ENCODE measurements at regions not wholly inside any gene's neighbourhood (a gene's known extent, or its start where the extent isn't known, plus 50 kb on each side); places are given as distances from the start of the nearest gene placed in this dataset.

- no peaks in the 10 kb centered on the region for H3K79me2 ChIP-seq (ENCODE audit: insufficient read depth, low read length)
- no peak overlapping the region for H2AFZ ChIP-seq (ENCODE audit: low read length)
- H3K4me1 ChIP-seq (ENCODE audit: insufficient read depth, low read length): no peaks in the 10 kb centered on the region
- H3K27ac ChIP-seq (ENCODE audit: low read depth, low read length): no peak overlapping the region
- no peak overlapping the region for H3K4me3 ChIP-seq (ENCODE audit: insufficient read depth, low read length)
- no peak overlapping the region for H3K4me2 ChIP-seq (ENCODE audit: insufficient read depth, low read length)
- TF ChIP-seq, protein P1, sequence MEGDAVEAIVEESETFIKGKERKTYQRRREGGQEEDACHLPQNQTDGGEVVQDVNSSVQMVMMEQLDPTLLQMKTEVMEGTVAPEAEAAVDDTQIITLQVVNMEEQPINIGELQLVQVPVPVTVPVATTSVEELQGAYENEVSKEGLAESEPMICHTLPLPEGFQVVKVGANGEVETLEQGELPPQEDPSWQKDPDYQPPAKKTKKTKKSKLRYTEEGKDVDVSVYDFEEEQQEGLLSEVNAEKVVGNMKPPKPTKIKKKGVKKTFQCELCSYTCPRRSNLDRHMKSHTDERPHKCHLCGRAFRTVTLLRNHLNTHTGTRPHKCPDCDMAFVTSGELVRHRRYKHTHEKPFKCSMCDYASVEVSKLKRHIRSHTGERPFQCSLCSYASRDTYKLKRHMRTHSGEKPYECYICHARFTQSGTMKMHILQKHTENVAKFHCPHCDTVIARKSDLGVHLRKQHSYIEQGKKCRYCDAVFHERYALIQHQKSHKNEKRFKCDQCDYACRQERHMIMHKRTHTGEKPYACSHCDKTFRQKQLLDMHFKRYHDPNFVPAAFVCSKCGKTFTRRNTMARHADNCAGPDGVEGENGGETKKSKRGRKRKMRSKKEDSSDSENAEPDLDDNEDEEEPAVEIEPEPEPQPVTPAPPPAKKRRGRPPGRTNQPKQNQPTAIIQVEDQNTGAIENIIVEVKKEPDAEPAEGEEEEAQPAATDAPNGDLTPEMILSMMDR (IDR thresholded peaks at IDR 0.05; ENCODE audit: extremely low read depth, low read depth, low read length): no peak
- DNase-seq (ENCODE audit: insufficient read length, low spot score, missing footprints): no peak
- H3K36me3 ChIP-seq (ENCODE audit: insufficient read depth, low read length): no peaks in the 10 kb centered on the region
- no peaks in the 10 kb centered on the region for H4K20me1 ChIP-seq (ENCODE audit: insufficient read depth, low read length)
- H3K27me3 ChIP-seq (ENCODE audit: insufficient read depth, low read length): no peaks in the 10 kb centered on the region
- no peaks in the 10 kb centered on the region for H3K9me3 ChIP-seq (ENCODE audit: low read depth, low read length)
These were observed 158.2 kb downstream of the AIPL1 start for GRCh38 chr17:6276711-6277110.

DNA sequence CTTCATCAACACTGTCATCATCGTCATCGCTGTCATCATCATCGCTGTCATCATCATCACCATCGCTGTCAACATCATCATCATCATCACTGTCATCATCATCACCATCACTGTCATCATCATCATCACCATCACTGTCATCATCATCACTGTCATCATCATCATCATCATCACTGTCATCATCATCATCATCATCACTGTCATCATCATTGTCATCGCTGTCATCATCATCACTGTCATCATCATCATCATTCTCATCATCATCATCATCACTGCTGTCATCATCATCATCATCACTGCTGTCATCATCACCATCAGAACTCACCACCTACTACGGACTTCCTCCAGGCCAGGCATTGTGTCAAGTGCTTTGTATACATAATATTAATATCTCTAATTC, 160.6 kb downstream of the AIPL1 start:
- DNase-seq (ENCODE audit: insufficient read length, low spot score, missing footprints): no peak
- Histone ChIP-seq H3K36me3 (ENCODE audit: insufficient read depth, low read length) (no peaks in the 10 kb centered on the region), H3K4me1 (ENCODE audit: insufficient read depth, low read length) (no peaks in the 10 kb centered on the region), H3K27ac (ENCODE audit: low read depth, low read length) (no peak overlapping the region), H3K27me3 (ENCODE audit: insufficient read depth, low read length) (no peaks in the 10 kb centered on the region), H3K4me3 (ENCODE audit: insufficient read depth, low read length) (no peak overlapping the region), H3K4me2 (ENCODE audit: insufficient read depth, low read length) (no peak overlapping the region), H3K79me2 (ENCODE audit: insufficient read depth, low read length) (no peaks in the 10 kb centered on the region), H3K9me3 (ENCODE audit: low read depth, low read length) (no peaks in the 10 kb centered on the region), H2AFZ (ENCODE audit: low read length) (no peak overlapping the region), H4K20me1 (ENCODE audit: insufficient read depth, low read length) (no peaks in the 10 kb centered on the region)
- TF ChIP-seq, protein P1 (IDR thresholded peaks at IDR 0.05; ENCODE audit: extremely low read depth, low read depth, low read length): no peak

DNA sequence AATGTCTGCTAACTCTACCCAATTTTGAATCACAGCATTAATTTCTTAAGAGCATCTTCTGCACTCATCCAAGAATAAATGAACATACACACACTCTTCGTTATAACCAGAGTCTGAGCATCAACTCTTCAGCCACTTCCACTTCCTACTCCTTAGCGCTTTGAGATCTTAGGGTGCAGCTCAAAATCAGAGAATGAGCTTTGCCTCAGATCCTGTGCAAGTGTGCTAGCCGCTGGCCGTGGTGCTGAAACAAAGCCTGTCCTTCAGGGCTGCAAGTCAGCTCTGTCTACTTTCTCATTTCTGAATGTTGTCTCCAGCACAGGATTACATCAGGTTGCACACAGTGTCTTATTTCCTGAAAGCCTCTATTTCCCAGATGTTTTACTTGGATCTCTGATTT, 165.4 kb downstream of the AIPL1 start:
- Histone ChIP-seq H3K36me3 (ENCODE audit: insufficient read depth, low read length) (no peaks in the 10 kb centered on the region), H4K20me1 (ENCODE audit: insufficient read depth, low read length) (no peaks in the 10 kb centered on the region), H3K4me3 (ENCODE audit: insufficient read depth, low read length) (no peak overlapping the region), H3K79me2 (ENCODE audit: insufficient read depth, low read length) (no peaks in the 10 kb centered on the region), H2AFZ (ENCODE audit: low read length) (no peak overlapping the region), H3K27me3 (ENCODE audit: insufficient read depth, low read length) (no peaks in the 10 kb centered on the region), H3K4me2 (ENCODE audit: insufficient read depth, low read length) (no peak overlapping the region), H3K4me1 (ENCODE audit: insufficient read depth, low read length) (no peaks in the 10 kb centered on the region), H3K27ac (ENCODE audit: low read depth, low read length) (no peak overlapping the region), H3K9me3 (ENCODE audit: low read depth, low read length) (no peaks in the 10 kb centered on the region)
- no peak for DNase-seq (ENCODE audit: insufficient read length, low spot score, missing footprints)
- TF ChIP-seq, protein P1 (IDR thresholded peaks at IDR 0.05; ENCODE audit: extremely low read depth, low read depth, low read length): no peak

- H3K9me3 ChIP-seq (ENCODE audit: low read depth, low read length): no peaks in the 10 kb centered on the region
- no peak overlapping the region for H2AFZ ChIP-seq (ENCODE audit: low read length)
- no peak overlapping the region for H3K27ac ChIP-seq (ENCODE audit: low read depth, low read length)
- no peaks in the 10 kb centered on the region for H3K79me2 ChIP-seq (ENCODE audit: insufficient read depth, low read length)
- H3K4me1 ChIP-seq (ENCODE audit: insufficient read depth, low read length): no peaks in the 10 kb centered on the region
- no peaks in the 10 kb centered on the region for H4K20me1 ChIP-seq (ENCODE audit: insufficient read depth, low read length)
- TF ChIP-seq, protein P1 (IDR thresholded peaks at IDR 0.05; ENCODE audit: extremely low read depth, low read depth, low read length): no peak
- no peak overlapping the region for H3K4me3 ChIP-seq (ENCODE audit: insufficient read depth, low read length)
- no peak for DNase-seq (ENCODE audit: insufficient read length, low spot score, missing footprints)
- no peaks in the 10 kb centered on the region for H3K27me3 ChIP-seq (ENCODE audit: insufficient read depth, low read length)
- no peak overlapping the region for H3K4me2 ChIP-seq (ENCODE audit: insufficient read depth, low read length)
- no peaks in the 10 kb centered on the region for H3K36me3 ChIP-seq (ENCODE audit: insufficient read depth, low read length)
These were observed 173.5 kb downstream of the AIPL1 start for GRCh38 chr17:6261466-6261865.

Data from osteoblast (primary cell).